NCI-H1417 (cell line): ENCODE measurements at regions not wholly inside any gene's neighbourhood (a gene's known extent, or its start where the extent isn't known, plus 50 kb on each side); places are given as distances from the start of the nearest gene placed in this dataset.

ENCODE experiments used
- DNase-seq, 3 experiments: peaks; one replicate each; lab custom pipeline; 2025; lab: John Stamatoyannopoulos, UW

GRCh38 chr1:114314098-114314497 is 160.4 kb upstream of the SYT6 start:
- DNase-seq: no peak

DNA sequence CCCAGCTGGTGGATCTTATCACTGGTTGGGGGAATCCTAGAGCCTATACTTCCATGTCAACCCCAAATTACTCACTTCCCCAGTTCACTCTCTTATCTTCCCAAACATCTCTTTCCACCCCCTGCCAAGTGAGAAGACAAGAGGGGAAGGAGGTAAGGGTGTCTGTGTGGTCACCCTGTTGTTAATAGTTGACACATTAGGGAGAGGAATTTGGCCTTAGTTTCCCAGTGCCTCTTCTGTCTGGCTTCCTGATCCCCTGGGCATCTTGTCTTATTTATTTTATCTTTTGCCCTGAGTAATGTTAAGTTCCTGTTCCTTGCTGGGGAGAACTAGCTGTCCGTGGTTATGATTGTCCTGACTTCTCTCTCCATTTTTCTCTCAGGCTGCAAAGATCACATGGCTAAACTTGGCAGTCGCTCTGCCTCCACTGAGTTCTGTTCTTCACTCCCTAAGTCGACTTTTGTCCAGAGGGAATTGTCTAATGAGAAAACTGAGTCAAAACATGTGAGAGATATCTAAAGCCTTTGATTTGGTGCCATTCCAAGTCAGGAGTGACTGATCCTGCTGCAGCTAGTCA is 157.1 kb upstream of the SYT6 start:
- DNase-seq: no peak

DNA sequence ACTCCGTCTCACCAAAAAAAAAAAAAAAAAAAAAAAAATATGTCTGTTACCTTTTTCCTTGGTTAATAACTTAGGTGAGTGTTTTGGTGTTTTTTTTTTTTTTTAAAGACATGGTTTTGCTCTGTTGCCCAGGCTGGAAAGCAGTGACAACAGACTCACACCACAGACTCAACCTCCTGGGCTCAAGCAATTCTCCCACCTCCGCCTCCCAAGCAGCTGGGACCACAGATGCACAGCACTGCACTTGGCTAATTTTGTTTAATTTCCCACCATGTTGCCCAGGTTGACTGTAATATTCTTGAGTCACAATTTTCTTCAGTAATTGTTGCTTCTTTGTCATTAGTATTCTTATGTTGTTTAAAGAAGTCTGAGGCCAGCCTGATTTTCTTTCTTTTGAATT is 149.2 kb upstream of the SYT6 start:
- no peak for DNase-seq

DNA sequence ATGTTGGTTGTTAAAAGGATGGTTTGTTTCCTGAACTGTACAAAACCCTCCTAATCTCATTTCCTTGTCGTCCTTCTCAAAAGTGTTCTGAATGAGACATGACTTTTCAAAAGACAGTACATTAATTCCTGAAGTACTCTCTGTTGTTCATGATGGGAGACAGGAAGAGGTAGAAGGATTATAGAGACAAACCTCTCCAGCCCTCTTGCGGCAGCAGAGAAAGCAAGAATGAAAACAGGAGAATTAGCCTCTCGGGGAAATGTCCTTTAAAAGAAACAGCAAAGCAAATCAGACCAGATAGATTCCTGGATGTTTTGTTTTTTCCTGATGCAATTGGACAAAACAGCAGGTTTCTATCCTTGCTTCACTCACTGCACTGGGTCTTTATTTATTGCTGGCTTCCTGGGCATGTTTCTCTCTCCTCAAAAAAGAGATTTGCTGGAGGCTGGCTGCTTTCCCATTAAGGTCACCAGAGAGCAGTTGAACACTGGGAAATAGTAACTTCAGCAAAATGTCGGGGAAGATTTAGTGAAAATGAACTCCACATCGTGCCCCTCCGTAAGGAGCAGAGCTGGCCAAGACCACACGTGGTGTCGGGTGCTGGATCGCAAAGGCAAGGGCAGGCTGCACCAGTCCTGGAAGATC is 145.8 kb upstream of the SYT6 start:
- DNase-seq: peak in 1 of 3 experiments; percentile 11

DNA sequence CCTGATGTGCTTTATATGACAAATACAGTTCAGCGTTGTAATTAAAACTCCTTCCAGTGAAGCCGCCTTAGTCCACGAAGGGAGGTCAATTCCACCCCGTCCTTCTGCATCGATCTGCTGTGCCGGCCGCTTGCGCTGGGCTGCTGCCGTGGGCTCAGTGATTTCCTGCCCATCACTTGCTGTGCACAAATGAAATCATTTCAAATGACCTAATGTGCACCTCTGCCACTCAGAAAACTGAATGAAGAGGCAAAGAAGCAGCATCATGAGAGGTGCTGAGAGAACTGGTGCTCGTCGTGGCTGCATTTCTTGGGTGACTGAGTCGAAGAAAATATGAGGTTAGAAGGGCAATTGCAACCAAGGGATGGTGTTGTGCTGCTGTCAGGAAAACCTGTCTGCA is 144.3 kb upstream of the SYT6 start:
- DNase-seq: no peak

GRCh38 chr1:114296413-114296812 is 142.7 kb upstream of the SYT6 start:
- no peak for DNase-seq

- no peak for DNase-seq
These were observed 141.7 kb upstream of the SYT6 start for GRCh38 chr1:114295321-114295720.

DNA sequence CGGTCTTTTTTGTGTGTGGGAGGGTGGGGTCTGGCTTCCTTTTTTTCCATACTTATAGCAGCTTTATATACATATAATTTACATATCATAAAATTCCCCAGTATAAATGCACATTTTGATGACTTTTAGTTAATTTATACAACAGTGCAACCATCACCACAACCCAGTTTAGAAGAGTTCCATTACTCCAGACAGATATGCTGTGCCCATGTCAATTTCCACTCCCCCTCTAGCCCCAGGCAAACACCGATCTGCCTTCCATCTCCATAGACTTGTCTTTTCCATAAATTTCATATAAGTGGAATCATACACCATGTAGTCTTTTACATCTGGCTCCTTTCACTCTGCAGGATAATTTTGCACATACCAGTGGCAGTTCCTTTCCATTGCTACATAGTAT is 139.2 kb upstream of the SYT6 start:
- DNase-seq: no peak

- DNase-seq: no peak
These were observed 138.5 kb upstream of the SYT6 start for GRCh38 chr1:114292194-114292593.

- DNase-seq: no peak
These were observed 137.1 kb upstream of the SYT6 start for GRCh38 chr1:114290776-114291175.

- DNase-seq: no peak
These were observed 136.7 kb upstream of the SYT6 start for GRCh38 chr1:114290341-114290740.

- DNase-seq: no peak
These were observed 136.2 kb upstream of the SYT6 start for GRCh38 chr1:114289824-114290223.

- DNase-seq: no peak
These were observed 135.6 kb upstream of the SYT6 start for GRCh38 chr1:114289306-114289705.

GRCh38 chr1:114286960-114287359 is 133.3 kb upstream of the SYT6 start:
- DNase-seq: no peak

DNA sequence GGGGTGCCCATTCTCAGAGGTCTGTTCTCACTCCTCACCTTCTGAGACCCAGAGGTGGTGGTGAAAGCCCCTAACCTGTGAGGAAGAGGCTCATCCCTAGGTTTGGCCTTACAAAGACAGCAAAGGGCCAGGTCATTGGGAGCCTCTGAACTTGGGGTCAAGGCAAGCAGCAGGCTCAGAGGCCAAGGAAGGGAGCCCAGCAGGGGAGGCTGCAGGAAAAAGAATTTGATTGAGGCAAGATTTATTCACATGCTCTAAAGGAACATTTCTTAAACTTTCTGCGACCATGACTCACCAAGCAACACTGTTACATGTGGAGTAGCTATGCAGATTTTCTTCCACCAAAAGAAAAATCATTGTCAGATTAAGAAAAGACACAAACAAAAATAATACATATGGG is 132.5 kb upstream of the SYT6 start:
- no peak for DNase-seq

GRCh38 chr1:114282751-114283403 is 129.2 kb upstream of the SYT6 start:
- peak; percentile 57 to 90 (median 90) for DNase-seq

DNA sequence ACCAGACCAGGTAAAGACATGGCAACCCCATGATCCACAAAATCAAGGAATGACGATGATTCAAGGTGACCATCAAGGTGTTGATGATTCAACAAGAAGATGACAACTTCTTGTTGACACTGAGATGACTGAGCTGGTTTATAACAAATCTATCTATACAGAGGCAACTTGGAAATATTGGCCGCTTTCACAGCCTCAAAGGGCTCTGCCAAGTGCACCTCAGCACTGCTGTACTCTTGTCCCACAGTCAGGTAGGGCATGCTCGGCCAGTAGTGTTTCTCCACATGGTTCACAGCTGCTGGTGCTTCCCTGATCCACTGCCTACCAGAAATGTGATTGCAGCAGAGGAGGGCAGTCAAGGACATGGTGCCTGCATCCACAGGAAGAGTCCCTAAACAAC is 125.2 kb upstream of the SYT6 start:
- no peak for DNase-seq

- DNase-seq: no peak
These were observed 124.8 kb upstream of the SYT6 start for GRCh38 chr1:114278430-114278829.

DNA sequence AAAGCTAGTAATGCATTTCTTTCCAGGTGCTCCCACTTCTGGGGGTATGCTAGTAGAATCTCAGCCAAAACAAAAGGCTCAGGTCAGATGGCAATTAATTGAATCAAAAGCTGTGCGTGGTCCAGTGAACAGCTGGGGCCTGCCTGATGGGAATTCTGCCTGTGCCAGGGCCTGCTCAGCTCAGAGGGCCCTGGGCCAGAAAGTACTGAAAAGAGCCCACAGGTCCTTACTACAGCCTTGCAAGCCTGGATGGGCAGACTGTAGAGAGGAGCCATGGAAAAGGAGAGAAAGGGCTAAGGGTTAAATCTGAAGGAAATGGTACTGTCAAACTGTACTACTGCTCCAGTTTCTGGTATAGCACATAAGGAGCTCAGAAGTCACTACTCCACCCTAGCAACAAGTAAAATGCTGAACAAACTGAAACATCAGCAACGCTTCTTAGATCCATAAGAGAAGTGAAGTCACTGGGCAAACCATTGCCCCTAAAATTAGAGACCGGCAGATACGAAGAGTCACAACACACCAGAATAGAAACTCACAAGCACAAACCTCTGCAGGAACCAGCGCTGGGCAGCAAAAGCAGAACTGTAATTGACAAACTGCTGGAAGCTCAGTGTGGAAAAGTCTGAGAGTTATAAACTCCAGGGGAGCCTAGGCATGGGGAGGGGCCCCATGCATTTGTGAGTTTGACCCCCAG is 121.1 kb upstream of the SYT6 start:
- no peak for DNase-seq

DNA sequence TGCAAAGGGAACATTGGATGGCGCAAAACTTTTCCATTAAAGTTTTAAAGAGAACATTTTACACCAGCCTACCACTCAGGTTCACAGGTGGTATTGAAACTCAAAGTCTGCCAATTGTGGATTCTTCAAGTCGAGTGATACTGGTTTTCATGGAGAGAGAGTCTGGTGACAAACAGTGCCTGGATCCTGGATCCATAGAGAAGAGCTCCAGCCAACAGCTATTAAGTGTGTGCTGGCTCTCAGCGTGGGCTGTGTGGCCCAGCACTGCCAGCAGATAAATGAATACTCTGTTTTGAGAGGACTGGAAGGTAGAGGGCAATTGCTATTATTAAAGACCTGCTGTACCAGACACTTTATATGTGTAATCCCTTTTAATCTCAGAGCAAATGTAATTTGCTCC is 118.9 kb upstream of the SYT6 start:
- no peak for DNase-seq

GRCh38 chr1:114270718-114271117 is 117.0 kb upstream of the SYT6 start:
- DNase-seq: no peak

DNA sequence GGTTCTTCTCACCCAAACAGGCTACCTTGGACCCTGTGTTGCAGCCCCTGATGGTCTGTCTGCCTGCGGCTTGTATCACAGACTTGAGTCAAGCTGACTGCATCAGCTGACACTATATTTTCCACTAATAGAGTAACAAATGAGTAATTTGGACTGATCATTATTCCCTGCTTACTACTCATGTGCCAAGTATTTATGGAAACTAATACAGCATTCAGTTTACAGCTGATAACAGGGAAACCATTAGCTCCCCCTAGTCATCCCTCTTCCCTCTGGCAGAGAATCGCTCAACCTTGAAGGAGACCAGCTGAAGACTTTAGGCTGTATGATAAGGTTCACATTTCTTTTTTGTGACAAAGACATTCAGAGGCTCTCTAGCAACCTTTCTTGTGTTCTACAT is 116.6 kb upstream of the SYT6 start:
- no peak for DNase-seq

GRCh38 chr1:114269539-114269938 is 115.9 kb upstream of the SYT6 start:
- DNase-seq: no peak
